Keratinocyte (primary cell): ENCODE measurements at regions not wholly inside any gene's neighbourhood (a gene's known extent, or its start where the extent isn't known, plus 50 kb on each side); places are given as distances from the start of the nearest gene placed in this dataset.

Experiments
- DNase-seq: peaks from one replicate; pipeline ENCODE4 v3.0.0-alpha.2; 2011; ENCODE audit warnings: low read depth, missing footprints, low spot score
- FAIRE-seq: peaks from 2 replicates; lab custom pipeline; 2011; peaks lifted over from hg19 to GRCh38; lab: Jason Lieb, UNC
- H2AFZ ChIP-seq: 2 replicates; pipeline ENCODE4 v1.6.0; 2012; ENCODE audit warnings: low read length, control low read depth, inconsistent platforms; ENCODE audit not compliant: control insufficient read depth
- H3K27ac ChIP-seq: 2 replicates; pipeline ENCODE4 v1.5.1; 2011; ENCODE audit warnings: low read length; ENCODE audit not compliant: control insufficient read depth, insufficient read depth
- H3K27me3 ChIP-seq: 3 replicates; pipeline ENCODE4 v1.6.0; 2011; ENCODE audit warnings: low read length; ENCODE audit not compliant: control insufficient read depth, insufficient read depth; ENCODE audit errors: extremely low read depth
- H3K36me3 ChIP-seq, 2 experiments: 2 replicates in 1 of 2; 3 replicates in 1 of 2; pipeline ENCODE4 v1.5.1; 2011; ENCODE audit warnings: low read length in 2 of 2, mild to moderate bottlenecking in 1 of 2; ENCODE audit not compliant: control insufficient read depth in 2 of 2, insufficient read depth in 2 of 2; ENCODE audit errors: extremely low read depth in 1 of 2
- H3K4me1 ChIP-seq: 3 replicates; pipeline ENCODE4 v1.5.1; 2011; ENCODE audit warnings: low read length; ENCODE audit not compliant: control insufficient read depth, insufficient read depth; ENCODE audit errors: extremely low read depth
- H3K4me2 ChIP-seq: 3 replicates; pipeline ENCODE4 v1.6.0; 2011; ENCODE audit warnings: low read depth, low read length; ENCODE audit not compliant: control insufficient read depth, insufficient read depth; ENCODE audit errors: extremely low read depth
- H3K4me3 ChIP-seq, 3 experiments: fragments of 200-600 bp in 1 of 3; sonication (generic) in 1 of 3; 2 replicates in 2 of 3; 3 replicates in 1 of 3; pipeline ENCODE4 v1.5.1; 2011 to 2016; ENCODE audit warnings: low read length in 3 of 3, mild to moderate bottlenecking in 3 of 3, control low read depth in 2 of 3, inconsistent platforms in 1 of 3, low read depth in 1 of 3, mixed read lengths in 1 of 3, mixed run types in 1 of 3, moderate library complexity in 1 of 3; ENCODE audit not compliant: control insufficient read depth in 2 of 3, insufficient read depth in 2 of 3; ENCODE audit errors: extremely low read depth in 1 of 3
- H3K79me2 ChIP-seq: 2 replicates; pipeline ENCODE4 v1.6.0; 2012; ENCODE audit warnings: low read length; ENCODE audit not compliant: control insufficient read depth, insufficient read depth
- H3K9ac ChIP-seq: 3 replicates; pipeline ENCODE4 v1.6.0; 2011; ENCODE audit warnings: low read length; ENCODE audit not compliant: control insufficient read depth, insufficient read depth; ENCODE audit errors: extremely low read depth
- H3K9me1 ChIP-seq: 3 replicates; pipeline ENCODE4 v1.6.0; 2011; ENCODE audit warnings: low read length; ENCODE audit not compliant: control insufficient read depth, insufficient read depth; ENCODE audit errors: extremely low read depth
- H3K9me3 ChIP-seq: 2 replicates; pipeline ENCODE4 v1.5.1; 2012; ENCODE audit warnings: low read depth, low read length; ENCODE audit not compliant: control insufficient read depth
- H4K20me1 ChIP-seq: 3 replicates; pipeline ENCODE4 v1.6.0; 2011; ENCODE audit warnings: low read length; ENCODE audit not compliant: control insufficient read depth, insufficient read depth; ENCODE audit errors: extremely low read depth
- CTCF ChIP-seq, 3 experiments: IDR thresholded peaks in 1 of 3; conservative IDR thresholded peaks in 1 of 3; optimal IDR thresholded peaks in 1 of 3; 2 replicates in 2 of 3; 3 replicates in 1 of 3; pipeline versions ENCODE3 to v1.5.1; 2011; ENCODE audit warnings: low read length in 3 of 3, mild to moderate bottlenecking in 3 of 3, moderate library complexity in 2 of 3, control low read depth in 1 of 3, inconsistent platforms in 1 of 3; ENCODE audit not compliant: insufficient read depth in 2 of 3; ENCODE audit errors: extremely low read depth in 1 of 3
- EZH2 ChIP-seq: IDR thresholded peaks from one replicate; pipeline ENCODE4 v1.6.1; 2012; ENCODE audit warnings: inconsistent platforms, mild to moderate bottlenecking, low read length, moderate library complexity
- dilution Hi-C: fragments of 300-500 bp; cut with MboI; formaldehyde crosslinking; loops from one replicate; pipeline ENCODE4 v1.7.0; 2020; ENCODE audit warnings: low sequenced_read_pairs; ENCODE audit not compliant: extremely low pct_ligation_motif_present

- H3K9me1 ChIP-seq: no peaks in the 10 kb centered on the region
- H3K4me3 ChIP-seq: no peak overlapping the region
- no peaks in the 10 kb centered on the region for H4K20me1 ChIP-seq
- dilution Hi-C loops: no loop called here
- no peaks in the 10 kb centered on the region for H3K4me1 ChIP-seq
- no peaks in the 10 kb centered on the region for H3K9me3 ChIP-seq
- H3K79me2 ChIP-seq: no peaks in the 10 kb centered on the region
- H3K4me2 ChIP-seq: no peak overlapping the region
- TF ChIP-seq CTCF (optimal IDR thresholded peaks at IDR 0.05 in 1 of 3, IDR thresholded peaks at IDR 0.05 in 1 of 3, conservative IDR thresholded peaks at IDR 0.05 in 1 of 3; ENCODE audit: extremely low read depth in 1 of 3, insufficient read depth in 2 of 3, low read length in 3 of 3) (no peak), EZH2 (no peak)
- H3K36me3 ChIP-seq: no peaks in the 10 kb centered on the region
- DNase-seq: no peak
- no peaks in the 10 kb centered on the region for H3K27me3 ChIP-seq
- FAIRE-seq: no peak
- H3K27ac ChIP-seq: no peak overlapping the region
- no peak overlapping the region for H3K9ac ChIP-seq
- H2AFZ ChIP-seq: no peak overlapping the region
Measured at GRCh38 chr2:57615855-57616556, 430.6 kb upstream of the VRK2 start.

GRCh38 chr2:57617318-57617717 is 429.3 kb upstream of the VRK2 start:
- no peaks in the 10 kb centered on the region for H3K4me1 ChIP-seq
- H3K36me3 ChIP-seq: no peaks in the 10 kb centered on the region
- H3K9ac ChIP-seq: no peak overlapping the region
- H3K27ac ChIP-seq: no peak overlapping the region
- dilution Hi-C loops: no loop called here
- FAIRE-seq (no peak), DNase-seq (no peak)
- TF ChIP-seq EZH2 (no peak), CTCF (optimal IDR thresholded peaks at IDR 0.05 in 1 of 3, IDR thresholded peaks at IDR 0.05 in 1 of 3, conservative IDR thresholded peaks at IDR 0.05 in 1 of 3; ENCODE audit: extremely low read depth in 1 of 3, insufficient read depth in 2 of 3, low read length in 3 of 3) (no peak)
- H3K9me1 ChIP-seq: no peaks in the 10 kb centered on the region
- no peak overlapping the region for H2AFZ ChIP-seq
- H3K27me3 ChIP-seq: no peaks in the 10 kb centered on the region
- no peak overlapping the region for H3K4me3 ChIP-seq
- no peaks in the 10 kb centered on the region for H4K20me1 ChIP-seq
- H3K9me3 ChIP-seq: no peaks in the 10 kb centered on the region
- H3K79me2 ChIP-seq: no peaks in the 10 kb centered on the region
- H3K4me2 ChIP-seq: no peak overlapping the region
